ENCODE measurements at regions not wholly inside any gene's neighbourhood (a gene's known extent, or its start where the extent isn't known, plus 50 kb on each side); places are given as distances from the start of the nearest gene placed in this dataset.
"Not testable (repeated sequence)": the region's sequence is repeated elsewhere in the genome, so short reads cannot be mapped to it uniquely, and the experiment has no call there.

- H3K9ac ChIP-seq (ENCODE audit: low read depth, low read length, poor library complexity, severe bottlenecking), result no peak overlapping the region
- H2AFZ ChIP-seq (ENCODE audit: low read length), result no peak overlapping the region
- H4K20me1 ChIP-seq (ENCODE audit: insufficient read depth, low read length, poor library complexity, severe bottlenecking), result no peaks in the 10 kb centered on the region
- H3F3A ChIP-seq (ENCODE audit: low read depth), result no peaks in the 10 kb centered on the region
- no peak overlapping the region for H3K4me2 ChIP-seq (ENCODE audit: low read depth, low read length, poor library complexity, severe bottlenecking)
- no peaks in the 10 kb centered on the region for H3K27me3 ChIP-seq (ENCODE audit: insufficient read depth, low read length, poor library complexity, severe bottlenecking)
- no peaks in the 10 kb centered on the region for H3K9me2 ChIP-seq (replicated peaks; ENCODE audit: low read depth, low read length)
- no peaks in the 10 kb centered on the region for H3K4me1 ChIP-seq (ENCODE audit: insufficient read depth, low read length, poor library complexity, severe bottlenecking)
- no peaks in the 10 kb centered on the region for H3K36me3 ChIP-seq (ENCODE audit: insufficient read depth, low read length)
- TF ChIP-seq, protein P1, sequence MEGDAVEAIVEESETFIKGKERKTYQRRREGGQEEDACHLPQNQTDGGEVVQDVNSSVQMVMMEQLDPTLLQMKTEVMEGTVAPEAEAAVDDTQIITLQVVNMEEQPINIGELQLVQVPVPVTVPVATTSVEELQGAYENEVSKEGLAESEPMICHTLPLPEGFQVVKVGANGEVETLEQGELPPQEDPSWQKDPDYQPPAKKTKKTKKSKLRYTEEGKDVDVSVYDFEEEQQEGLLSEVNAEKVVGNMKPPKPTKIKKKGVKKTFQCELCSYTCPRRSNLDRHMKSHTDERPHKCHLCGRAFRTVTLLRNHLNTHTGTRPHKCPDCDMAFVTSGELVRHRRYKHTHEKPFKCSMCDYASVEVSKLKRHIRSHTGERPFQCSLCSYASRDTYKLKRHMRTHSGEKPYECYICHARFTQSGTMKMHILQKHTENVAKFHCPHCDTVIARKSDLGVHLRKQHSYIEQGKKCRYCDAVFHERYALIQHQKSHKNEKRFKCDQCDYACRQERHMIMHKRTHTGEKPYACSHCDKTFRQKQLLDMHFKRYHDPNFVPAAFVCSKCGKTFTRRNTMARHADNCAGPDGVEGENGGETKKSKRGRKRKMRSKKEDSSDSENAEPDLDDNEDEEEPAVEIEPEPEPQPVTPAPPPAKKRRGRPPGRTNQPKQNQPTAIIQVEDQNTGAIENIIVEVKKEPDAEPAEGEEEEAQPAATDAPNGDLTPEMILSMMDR (conservative IDR thresholded peaks at IDR 0.05; ENCODE audit: low read length), result no peak
- no peak for TF ChIP-seq EZH2phosphoT487 (IDR thresholded peaks at IDR 0.05; ENCODE audit: borderline replicate concordance)
- H3K79me2 ChIP-seq (ENCODE audit: insufficient read depth, low read length), result no peaks in the 10 kb centered on the region
- H3K9me3 ChIP-seq (ENCODE audit: insufficient read depth, low read depth, low read length), result no peaks in the 10 kb centered on the region; the same call in 1 of the 2 replicates
- no peak overlapping the region for H3K4me3 ChIP-seq (ENCODE audit: low read length, poor library complexity, severe bottlenecking)
Observed at GRCh38 chr7:67662804-67663203, 666.2 kb downstream of the TYW1 start.

DNA sequence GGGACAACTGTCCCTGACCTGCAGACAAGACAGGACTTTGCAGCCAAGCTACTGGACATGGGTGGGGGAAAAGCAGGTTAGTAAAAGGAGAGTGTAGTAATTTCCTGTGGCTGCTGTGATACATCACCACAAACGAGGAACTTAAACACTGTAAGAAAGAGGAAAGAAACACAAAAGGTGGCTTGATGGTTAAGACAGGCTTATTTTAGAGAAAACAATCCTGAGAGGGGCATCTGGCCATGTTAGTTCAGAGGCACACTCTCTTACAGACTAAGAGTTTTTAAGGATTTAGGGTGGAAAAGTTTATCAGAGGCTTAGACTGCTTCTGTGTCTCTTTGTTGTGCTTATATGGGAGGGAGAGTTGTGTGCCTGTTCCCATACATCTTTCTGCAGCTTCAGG is 667.0 kb downstream of the TYW1 start:
- no peak for TF ChIP-seq EZH2phosphoT487 (IDR thresholded peaks at IDR 0.05; ENCODE audit: borderline replicate concordance)
- TF ChIP-seq, protein P1 (conservative IDR thresholded peaks at IDR 0.05; ENCODE audit: low read length), result no peak
- Histone ChIP-seq H3K9me2 (replicated peaks; ENCODE audit: low read depth, low read length) (no peaks in the 10 kb centered on the region), H3K36me3 (ENCODE audit: insufficient read depth, low read length) (no peaks in the 10 kb centered on the region), H2AFZ (ENCODE audit: low read length) (no peak overlapping the region), H3K4me2 (ENCODE audit: low read depth, low read length, poor library complexity, severe bottlenecking) (no peak overlapping the region), H4K20me1 (ENCODE audit: insufficient read depth, low read length, poor library complexity, severe bottlenecking) (no peaks in the 10 kb centered on the region), H3K4me1 (ENCODE audit: insufficient read depth, low read length, poor library complexity, severe bottlenecking) (no peaks in the 10 kb centered on the region), H3K9me3 (ENCODE audit: insufficient read depth, low read depth, low read length) (no peaks in the 10 kb centered on the region; the same call in 1 of the 2 replicates), H3F3A (ENCODE audit: low read depth) (no peaks in the 10 kb centered on the region), H3K79me2 (ENCODE audit: insufficient read depth, low read length) (no peaks in the 10 kb centered on the region), H3K9ac (ENCODE audit: low read depth, low read length, poor library complexity, severe bottlenecking) (no peak overlapping the region), H3K27me3 (ENCODE audit: insufficient read depth, low read length, poor library complexity, severe bottlenecking) (no peaks in the 10 kb centered on the region), H3K4me3 (ENCODE audit: low read length, poor library complexity, severe bottlenecking) (no peak overlapping the region)

GRCh38 chr7:67666359-67666758 is 669.7 kb downstream of the TYW1 start:
- not testable (repeated sequence) for H4K20me1 ChIP-seq (ENCODE audit: insufficient read depth, low read length, poor library complexity, severe bottlenecking); H3K4me2 ChIP-seq (ENCODE audit: low read depth, low read length, poor library complexity, severe bottlenecking); H3K4me1 ChIP-seq (ENCODE audit: insufficient read depth, low read length, poor library complexity, severe bottlenecking); H3K79me2 ChIP-seq (ENCODE audit: insufficient read depth, low read length); H3K9me3 ChIP-seq (ENCODE audit: insufficient read depth, low read depth, low read length); H3K27me3 ChIP-seq (ENCODE audit: insufficient read depth, low read length, poor library complexity, severe bottlenecking); H3K9ac ChIP-seq (ENCODE audit: low read depth, low read length, poor library complexity, severe bottlenecking); H3F3A ChIP-seq (ENCODE audit: low read depth); H3K36me3 ChIP-seq (ENCODE audit: insufficient read depth, low read length); H3K4me3 ChIP-seq (ENCODE audit: low read length, poor library complexity, severe bottlenecking); H3K9me2 ChIP-seq (replicated peaks; ENCODE audit: low read depth, low read length); H2AFZ ChIP-seq (ENCODE audit: low read length)

GRCh38 chr7:67671006-67671548 is 674.4 kb downstream of the TYW1 start:
- Histone ChIP-seq H2AFZ (ENCODE audit: low read length) (no peak overlapping the region), H3K9me2 (replicated peaks; ENCODE audit: low read depth, low read length) (no peaks in the 10 kb centered on the region), H3K4me2 (ENCODE audit: low read depth, low read length, poor library complexity, severe bottlenecking) (no peak overlapping the region), H3K4me3 (ENCODE audit: low read length, poor library complexity, severe bottlenecking) (no peak overlapping the region), H3K27me3 (ENCODE audit: insufficient read depth, low read length, poor library complexity, severe bottlenecking) (no peaks in the 10 kb centered on the region), H3K36me3 (ENCODE audit: insufficient read depth, low read length) (no peaks in the 10 kb centered on the region), H4K20me1 (ENCODE audit: insufficient read depth, low read length, poor library complexity, severe bottlenecking) (no peaks in the 10 kb centered on the region), H3K79me2 (ENCODE audit: insufficient read depth, low read length) (no peaks in the 10 kb centered on the region), H3K9ac (ENCODE audit: low read depth, low read length, poor library complexity, severe bottlenecking) (no peak overlapping the region), H3K9me3 (ENCODE audit: insufficient read depth, low read depth, low read length) (peaks cover 7% of the 10 kb centered on the region; the same call in 1 of the 2 replicates), H3K4me1 (ENCODE audit: insufficient read depth, low read length, poor library complexity, severe bottlenecking) (no peaks in the 10 kb centered on the region), H3F3A (ENCODE audit: low read depth) (no peaks in the 10 kb centered on the region)
- no peak for TF ChIP-seq EZH2phosphoT487 (IDR thresholded peaks at IDR 0.05; ENCODE audit: borderline replicate concordance)
- TF ChIP-seq, protein P1 (conservative IDR thresholded peaks at IDR 0.05; ENCODE audit: low read length), result no peak
